ENCODE measurements at regions not wholly inside any gene's neighbourhood (a gene's known extent, or its start where the extent isn't known, plus 50 kb on each side); places are given as distances from the start of the nearest gene placed in this dataset.
"Not testable (repeated sequence)": the region's sequence is repeated elsewhere in the genome, so short reads cannot be mapped to it uniquely, and the experiment has no call there.

GRCh38 chr5:118107246-118107645 is 881.1 kb downstream of the DTWD2 start:
- not testable (repeated sequence) for H3K27ac ChIP-seq (ENCODE audit: low read depth, low read length); H3K4me1 ChIP-seq (ENCODE audit: control insufficient read depth, low read length); H3K27me3 ChIP-seq (ENCODE audit: control insufficient read depth, low read length); H3K9me3 ChIP-seq (ENCODE audit: control insufficient read depth, insufficient read depth, low read length); H3K79me2 ChIP-seq (ENCODE audit: control insufficient read depth, low read length); H3K4me3 ChIP-seq (ENCODE audit: low read length); H3K36me3 ChIP-seq (ENCODE audit: control insufficient read depth, low read length); H3K9me2 ChIP-seq (replicated peaks; ENCODE audit: control insufficient read depth, low read length); H3F3A ChIP-seq (ENCODE audit: control insufficient read depth, insufficient read depth); H4K20me1 ChIP-seq (ENCODE audit: control insufficient read depth, insufficient read depth, low read depth, low read length); H3K4me2 ChIP-seq (ENCODE audit: low read length)

GRCh38 chr5:118098716-118099115 is 889.6 kb downstream of the DTWD2 start:
- no peak overlapping the region for H3K4me3 ChIP-seq (ENCODE audit: low read length)
- H3K79me2 ChIP-seq (ENCODE audit: control insufficient read depth, low read length), result no peaks in the 10 kb centered on the region
- H4K20me1 ChIP-seq (ENCODE audit: control insufficient read depth, insufficient read depth, low read depth, low read length), result no peaks in the 10 kb centered on the region
- no peak for TF ChIP-seq CTCF (IDR thresholded peaks at IDR 0.05; ENCODE audit: low read depth, low read length, poor library complexity, severe bottlenecking)
- no peak for TF ChIP-seq EZH2phosphoT487 (IDR thresholded peaks at IDR 0.05; ENCODE audit: borderline replicate concordance, low read length)
- H3K4me1 ChIP-seq (ENCODE audit: control insufficient read depth, low read length), result no peaks in the 10 kb centered on the region
- H3K4me2 ChIP-seq (ENCODE audit: low read length), result no peak overlapping the region
- no peaks in the 10 kb centered on the region for H3K27me3 ChIP-seq (ENCODE audit: control insufficient read depth, low read length)
- H3K9me3 ChIP-seq (ENCODE audit: control insufficient read depth, insufficient read depth, low read length), result no peaks in the 10 kb centered on the region
- no peak overlapping the region for H3K27ac ChIP-seq (ENCODE audit: low read depth, low read length)
- no peaks in the 10 kb centered on the region for H3K9me2 ChIP-seq (replicated peaks; ENCODE audit: control insufficient read depth, low read length)
- no peaks in the 10 kb centered on the region for H3F3A ChIP-seq (ENCODE audit: control insufficient read depth, insufficient read depth)
- H3K36me3 ChIP-seq (ENCODE audit: control insufficient read depth, low read length), result no peaks in the 10 kb centered on the region

- TF ChIP-seq CTCF (IDR thresholded peaks at IDR 0.05; ENCODE audit: low read depth, low read length, poor library complexity, severe bottlenecking) (no peak), EZH2phosphoT487 (IDR thresholded peaks at IDR 0.05; ENCODE audit: borderline replicate concordance, low read length) (no peak)
- Histone ChIP-seq H3K27ac (ENCODE audit: low read depth, low read length) (no peak overlapping the region), H3K27me3 (ENCODE audit: control insufficient read depth, low read length) (no peaks in the 10 kb centered on the region), H3K4me1 (ENCODE audit: control insufficient read depth, low read length) (no peaks in the 10 kb centered on the region), H3K9me3 (ENCODE audit: control insufficient read depth, insufficient read depth, low read length) (no peaks in the 10 kb centered on the region), H3K9me2 (replicated peaks; ENCODE audit: control insufficient read depth, low read length) (no peaks in the 10 kb centered on the region), H3K4me2 (ENCODE audit: low read length) (no peak overlapping the region), H3F3A (ENCODE audit: control insufficient read depth, insufficient read depth) (no peaks in the 10 kb centered on the region), H3K36me3 (ENCODE audit: control insufficient read depth, low read length) (no peaks in the 10 kb centered on the region), H3K79me2 (ENCODE audit: control insufficient read depth, low read length) (no peaks in the 10 kb centered on the region), H4K20me1 (ENCODE audit: control insufficient read depth, insufficient read depth, low read depth, low read length) (no peaks in the 10 kb centered on the region), H3K4me3 (ENCODE audit: low read length) (no peak overlapping the region)
Observed at GRCh38 chr5:118095115-118095514, 893.2 kb downstream of the DTWD2 start.

- Histone ChIP-seq H3K27me3 (ENCODE audit: control insufficient read depth, low read length) (no peaks in the 10 kb centered on the region), H3K4me1 (ENCODE audit: control insufficient read depth, low read length) (no peaks in the 10 kb centered on the region), H3K4me2 (ENCODE audit: low read length) (no peak overlapping the region), H3K4me3 (ENCODE audit: low read length) (no peak overlapping the region), H3K79me2 (ENCODE audit: control insufficient read depth, low read length) (no peaks in the 10 kb centered on the region), H3F3A (ENCODE audit: control insufficient read depth, insufficient read depth) (no peaks in the 10 kb centered on the region), H3K27ac (ENCODE audit: low read depth, low read length) (no peak overlapping the region), H3K9me2 (replicated peaks; ENCODE audit: control insufficient read depth, low read length) (no peaks in the 10 kb centered on the region; the same call in 1 of the 2 replicates), H3K9me3 (ENCODE audit: control insufficient read depth, insufficient read depth, low read length) (no peaks in the 10 kb centered on the region), H3K36me3 (ENCODE audit: control insufficient read depth, low read length) (no peaks in the 10 kb centered on the region), H4K20me1 (ENCODE audit: control insufficient read depth, insufficient read depth, low read depth, low read length) (no peaks in the 10 kb centered on the region)
- TF ChIP-seq EZH2phosphoT487 (IDR thresholded peaks at IDR 0.05; ENCODE audit: borderline replicate concordance, low read length) (no peak), CTCF (IDR thresholded peaks at IDR 0.05; ENCODE audit: low read depth, low read length, poor library complexity, severe bottlenecking) (no peak)
Observed at GRCh38 chr5:118088448-118088847, 899.9 kb downstream of the DTWD2 start.
